A549 (cell line): ENCODE measurements at regions not wholly inside any gene's neighbourhood (a gene's known extent, or its start where the extent isn't known, plus 50 kb on each side); places are given as distances from the start of the nearest gene placed in this dataset.

Experiments
- ATAC-seq, 2 experiments: fragments of 200-7000 bp in 1 of 2; fragments of >200 bp in 1 of 2; cut with Nextera tagmentation in 1 of 2; cut with Tn5 transposase in 1 of 2; 3 replicates each; pipeline versions ENCODE4 v1.8.0 to v1.9.1; 2018 to 2020; ENCODE audit warnings: mild to moderate bottlenecking in 1 of 2, moderate library complexity in 1 of 2
- CTCF ChIA-PET: fragments of 300-600 bp; sonication (Branson Sonifier 250); formaldehyde crosslinking; extraction: SDS; loops from one replicate; lab custom pipeline; 2021; ENCODE audit warnings: antibody characterized with exemption, inconsistent platforms; lab: Yijun Ruan, JAX
- POLR2A ChIA-PET: fragments of 350-600 bp; formaldehyde crosslinking; extraction: SDS; loops from one replicate; lab custom pipeline; 2021; ENCODE audit warnings: antibody characterized with exemption, inconsistent platforms; lab: Yijun Ruan, JAX
- DNase-seq, 2 experiments: peaks; one replicate each; pipeline versions ENCODE4 v3.0.0 to v3.0.0-alpha.2; 2011 to 2016; ENCODE audit warnings: low read depth in 1 of 2, low spot score in 1 of 2
- FAIRE-seq: peaks from 2 replicates; lab custom pipeline; 2011; peaks lifted over from hg19 to GRCh38; lab: Jason Lieb, UNC
- H3K27ac ChIP-seq, 2 experiments: fragments of >200 bp; sonication (Bioruptor Twin); formaldehyde crosslinking; 3 replicates each; pipeline ENCODE4 v1.5.1; 2016 to 2017
- H3K4me1 ChIP-seq: fragments of >200 bp; sonication (Bioruptor Twin); formaldehyde crosslinking; 3 replicates; pipeline ENCODE4 v1.6.1; 2016
- H3K4me2 ChIP-seq: fragments of >200 bp; sonication (Bioruptor Twin); formaldehyde crosslinking; 3 replicates; pipeline ENCODE4 v1.6.1; 2016
- H3K4me3 ChIP-seq: fragments of >200 bp; sonication (Bioruptor Twin); formaldehyde crosslinking; 3 replicates; pipeline ENCODE4 v1.5.1; 2016
- H3K9me3 ChIP-seq: fragments of >200 bp; sonication (Bioruptor Twin); formaldehyde crosslinking; 3 replicates; pipeline ENCODE4 v1.6.1; 2016
- CBX8 ChIP-seq: fragments of 200-600 bp; sonication (generic); IDR thresholded peaks from 2 replicates; pipeline ENCODE4 v1.6.1; 2016
- CEBPB ChIP-seq, 2 experiments: fragments of >200 bp in 1 of 2; sonication (Bioruptor Twin) in 1 of 2; formaldehyde crosslinking in 1 of 2; IDR thresholded peaks; 2 replicates each; pipeline ENCODE4 v1.6.1; 2012 to 2016
- CHD2 ChIP-seq: fragments of 150-350 bp; IDR thresholded peaks from 2 replicates; pipeline ENCODE4 v1.6.1; 2014; ENCODE audit warnings: low read length; ENCODE audit not compliant: partially characterized antibody
- CHD4 ChIP-seq: fragments of 200-600 bp; sonication (generic); IDR thresholded peaks from 2 replicates; pipeline ENCODE4 v1.6.1; 2016; ENCODE audit warnings: antibody characterized with exemption, mild to moderate bottlenecking, borderline replicate concordance
- EHMT2 ChIP-seq: fragments of 200-600 bp; sonication (generic); IDR thresholded peaks from 2 replicates; pipeline ENCODE4 v1.6.1; 2016; ENCODE audit warnings: antibody characterized with exemption, low read depth, mild to moderate bottlenecking, moderate library complexity
- EP300 ChIP-seq, 2 experiments: fragments of >200 bp; sonication (Bioruptor Twin); formaldehyde crosslinking; IDR thresholded peaks; 2 replicates in 1 of 2; 3 replicates in 1 of 2; pipeline ENCODE4 v1.6.1; 2016 to 2017
- FOXS1 ChIP-seq: fragments of 250-450 bp; sonication (Bioruptor Pico); IDR thresholded peaks from 2 replicates; pipeline ENCODE4 v1.5.0; 2020; ENCODE audit warnings: mild to moderate bottlenecking, moderate library complexity
- GATA3 ChIP-seq: IDR thresholded peaks from 2 replicates; pipeline ENCODE4 v1.6.1; 2012; ENCODE audit warnings: borderline replicate concordance
- HEYL ChIP-seq: fragments of 250-450 bp; sonication (Bioruptor Pico); IDR thresholded peaks from 2 replicates; pipeline ENCODE4 v1.8.0; 2021; ENCODE audit warnings: mild to moderate bottlenecking, moderate library complexity
- HOXA7 ChIP-seq: fragments of 250-450 bp; sonication (Bioruptor Pico); IDR thresholded peaks from 2 replicates; pipeline ENCODE4 v1.5.0; 2020; ENCODE audit warnings: mild to moderate bottlenecking, moderate library complexity
- HOXB5 ChIP-seq: fragments of 250-450 bp; sonication (Bioruptor Pico); IDR thresholded peaks from 2 replicates; pipeline ENCODE4 v1.5.0; 2020; ENCODE audit warnings: mild to moderate bottlenecking, moderate library complexity
- JUNB ChIP-seq: fragments of >200 bp; sonication (Bioruptor Twin); formaldehyde crosslinking; IDR thresholded peaks from 2 replicates; pipeline ENCODE4 v1.6.1; 2016
- KDM5A ChIP-seq: fragments of 200-600 bp; sonication (generic); IDR thresholded peaks from 2 replicates; pipeline ENCODE4 v1.6.1; 2016; ENCODE audit warnings: antibody characterized with exemption, mild to moderate bottlenecking
- MAFK ChIP-seq: fragments of 450-650 bp; IDR thresholded peaks from 2 replicates; pipeline ENCODE4 v1.6.1; 2014; ENCODE audit not compliant: partially characterized antibody
- MAZ ChIP-seq: fragments of 150-350 bp; IDR thresholded peaks from 2 replicates; pipeline ENCODE4 v1.6.1; 2014; ENCODE audit warnings: antibody characterized with exemption, low read depth, low read length, borderline replicate concordance
- MYC ChIP-seq: IDR thresholded peaks from 2 replicates; pipeline ENCODE4 v1.6.1; 2012; ENCODE audit warnings: mild to moderate bottlenecking, inconsistent platforms, low read length, improper control_type of control experiment, borderline replicate concordance
- NPAS2 ChIP-seq: fragments of 250-450 bp; sonication (Bioruptor Pico); IDR thresholded peaks from 2 replicates; pipeline ENCODE4 v1.8.0; 2022; ENCODE audit warnings: mild to moderate bottlenecking, moderate library complexity, borderline replicate concordance
- NR3C1 ChIP-seq: fragments of >200 bp; sonication (Bioruptor Twin); formaldehyde crosslinking; IDR thresholded peaks from 3 replicates; pipeline ENCODE4 v1.6.1; 2017
- POLR2A ChIP-seq: IDR thresholded peaks from 2 replicates; pipeline ENCODE4 v1.6.1; 2012; ENCODE audit warnings: mild to moderate bottlenecking, low read length
- POLR2AphosphoS2 ChIP-seq: conservative IDR thresholded peaks from 2 replicates; pipeline ENCODE4 v1.6.1; 2012; ENCODE audit warnings: low read length, improper control_type of control experiment, inconsistent platforms
- RAD21 ChIP-seq, 2 experiments: fragments of >200 bp in 1 of 2; sonication (Bioruptor Twin) in 1 of 2; formaldehyde crosslinking in 1 of 2; IDR thresholded peaks in 1 of 2; conservative IDR thresholded peaks in 1 of 2; 2 replicates in 1 of 2; 3 replicates in 1 of 2; pipeline ENCODE4 v1.6.1; 2012 to 2018; ENCODE audit warnings: inconsistent platforms in 1 of 2
- RCOR1 ChIP-seq: fragments of 150-350 bp; IDR thresholded peaks from 2 replicates; pipeline ENCODE4 v1.6.1; 2014; ENCODE audit warnings: antibody characterized with exemption, low read length, low read depth
- SMC3 ChIP-seq: fragments of >200 bp; sonication (Bioruptor Twin); formaldehyde crosslinking; IDR thresholded peaks from 3 replicates; pipeline ENCODE4 v1.6.1; 2018; ENCODE audit warnings: inconsistent platforms
- TP53 ChIP-seq: fragments of 250-450 bp; sonication (Bioruptor Pico); IDR thresholded peaks from 2 replicates; pipeline ENCODE4 v1.5.0; 2021; ENCODE audit warnings: mild to moderate bottlenecking, moderate library complexity
- ZC3H11A ChIP-seq: fragments of 450-650 bp; IDR thresholded peaks from 2 replicates; pipeline ENCODE4 v1.6.1; 2014; ENCODE audit warnings: antibody characterized with exemption, mild to moderate bottlenecking
- WGBS: methylation state at CpG from one replicate; pipeline ENCODE4 v1.1.6; 2017; ENCODE audit errors: missing lambda C conversion rate; 5-methylcytosine and 5-hydroxymethylcytosine counted together
- TF ChIP-seq, protein P1 (sequence below): fragments of 200-600 bp; sonication (generic); IDR thresholded peaks from 2 replicates; pipeline ENCODE4 v1.6.1; 2016; ENCODE audit warnings: antibody characterized with exemption, mild to moderate bottlenecking, moderate library complexity
- TF ChIP-seq, protein P2 (sequence below): fragments of >200 bp; sonication (Bioruptor Twin); formaldehyde crosslinking; IDR thresholded peaks from 3 replicates; pipeline ENCODE4 v1.5.1; 2016
- TF ChIP-seq, protein P3 (sequence below): fragments of 450-650 bp; IDR thresholded peaks from 2 replicates; pipeline ENCODE4 v1.6.1; 2014; ENCODE audit warnings: antibody characterized with exemption

DNA sequence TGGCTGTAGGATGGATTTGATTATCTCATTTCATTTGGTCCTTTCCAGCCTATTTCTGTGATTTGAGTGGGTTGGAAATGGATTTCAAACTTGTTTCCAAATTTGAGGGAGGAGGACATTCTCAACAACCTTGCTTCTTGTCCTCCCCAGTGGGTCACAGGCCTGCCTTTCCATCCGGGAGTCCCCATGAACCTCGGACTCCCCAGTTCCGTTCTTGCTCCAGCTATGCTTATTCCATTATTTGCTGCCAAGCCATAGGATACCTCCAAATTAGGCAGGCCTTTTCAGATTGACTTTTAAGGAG, 97.8 kb downstream of the DUSP10 start:
- Histone ChIP-seq H3K9me3 (no peaks in the 10 kb centered on the region), H3K4me1 (no peaks in the 10 kb centered on the region), H3K4me2 (no peak overlapping the region), H3K27ac (no peak overlapping the region), H3K4me3 (no peak overlapping the region)
- no peak for ATAC-seq
- ChIA-PET POLR2A (no interaction called here), CTCF (no interaction called here)
- TF ChIP-seq NR3C1: no peak
- no peak for TF ChIP-seq FOXS1 (CRISPR knock-in tag)
- TF ChIP-seq, protein P1, sequence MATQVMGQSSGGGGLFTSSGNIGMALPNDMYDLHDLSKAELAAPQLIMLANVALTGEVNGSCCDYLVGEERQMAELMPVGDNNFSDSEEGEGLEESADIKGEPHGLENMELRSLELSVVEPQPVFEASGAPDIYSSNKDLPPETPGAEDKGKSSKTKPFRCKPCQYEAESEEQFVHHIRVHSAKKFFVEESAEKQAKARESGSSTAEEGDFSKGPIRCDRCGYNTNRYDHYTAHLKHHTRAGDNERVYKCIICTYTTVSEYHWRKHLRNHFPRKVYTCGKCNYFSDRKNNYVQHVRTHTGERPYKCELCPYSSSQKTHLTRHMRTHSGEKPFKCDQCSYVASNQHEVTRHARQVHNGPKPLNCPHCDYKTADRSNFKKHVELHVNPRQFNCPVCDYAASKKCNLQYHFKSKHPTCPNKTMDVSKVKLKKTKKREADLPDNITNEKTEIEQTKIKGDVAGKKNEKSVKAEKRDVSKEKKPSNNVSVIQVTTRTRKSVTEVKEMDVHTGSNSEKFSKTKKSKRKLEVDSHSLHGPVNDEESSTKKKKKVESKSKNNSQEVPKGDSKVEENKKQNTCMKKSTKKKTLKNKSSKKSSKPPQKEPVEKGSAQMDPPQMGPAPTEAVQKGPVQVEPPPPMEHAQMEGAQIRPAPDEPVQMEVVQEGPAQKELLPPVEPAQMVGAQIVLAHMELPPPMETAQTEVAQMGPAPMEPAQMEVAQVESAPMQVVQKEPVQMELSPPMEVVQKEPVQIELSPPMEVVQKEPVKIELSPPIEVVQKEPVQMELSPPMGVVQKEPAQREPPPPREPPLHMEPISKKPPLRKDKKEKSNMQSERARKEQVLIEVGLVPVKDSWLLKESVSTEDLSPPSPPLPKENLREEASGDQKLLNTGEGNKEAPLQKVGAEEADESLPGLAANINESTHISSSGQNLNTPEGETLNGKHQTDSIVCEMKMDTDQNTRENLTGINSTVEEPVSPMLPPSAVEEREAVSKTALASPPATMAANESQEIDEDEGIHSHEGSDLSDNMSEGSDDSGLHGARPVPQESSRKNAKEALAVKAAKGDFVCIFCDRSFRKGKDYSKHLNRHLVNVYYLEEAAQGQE: no peak
- TF ChIP-seq CBX8: no peak
- TF ChIP-seq, protein P2, sequence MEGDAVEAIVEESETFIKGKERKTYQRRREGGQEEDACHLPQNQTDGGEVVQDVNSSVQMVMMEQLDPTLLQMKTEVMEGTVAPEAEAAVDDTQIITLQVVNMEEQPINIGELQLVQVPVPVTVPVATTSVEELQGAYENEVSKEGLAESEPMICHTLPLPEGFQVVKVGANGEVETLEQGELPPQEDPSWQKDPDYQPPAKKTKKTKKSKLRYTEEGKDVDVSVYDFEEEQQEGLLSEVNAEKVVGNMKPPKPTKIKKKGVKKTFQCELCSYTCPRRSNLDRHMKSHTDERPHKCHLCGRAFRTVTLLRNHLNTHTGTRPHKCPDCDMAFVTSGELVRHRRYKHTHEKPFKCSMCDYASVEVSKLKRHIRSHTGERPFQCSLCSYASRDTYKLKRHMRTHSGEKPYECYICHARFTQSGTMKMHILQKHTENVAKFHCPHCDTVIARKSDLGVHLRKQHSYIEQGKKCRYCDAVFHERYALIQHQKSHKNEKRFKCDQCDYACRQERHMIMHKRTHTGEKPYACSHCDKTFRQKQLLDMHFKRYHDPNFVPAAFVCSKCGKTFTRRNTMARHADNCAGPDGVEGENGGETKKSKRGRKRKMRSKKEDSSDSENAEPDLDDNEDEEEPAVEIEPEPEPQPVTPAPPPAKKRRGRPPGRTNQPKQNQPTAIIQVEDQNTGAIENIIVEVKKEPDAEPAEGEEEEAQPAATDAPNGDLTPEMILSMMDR: no peak
- TF ChIP-seq EHMT2: no peak
- no peak for TF ChIP-seq EP300 (IDR thresholded peaks at IDR 0.05)
- TF ChIP-seq TP53 (CRISPR knock-in tag): no peak
- no peak for TF ChIP-seq CEBPB (IDR thresholded peaks at IDR 0.05)
- no peak for TF ChIP-seq POLR2A
- no peak for TF ChIP-seq RAD21 (conservative IDR thresholded peaks at IDR 0.05 in 1 of 2, IDR thresholded peaks at IDR 0.05 in 1 of 2)
- TF ChIP-seq CHD2: no peak
- no peak for TF ChIP-seq JUNB
- no peak for DNase-seq
- FAIRE-seq: no peak
- 77% methylated on average over 3 of the region's 3 CpGs for WGBS

DNA sequence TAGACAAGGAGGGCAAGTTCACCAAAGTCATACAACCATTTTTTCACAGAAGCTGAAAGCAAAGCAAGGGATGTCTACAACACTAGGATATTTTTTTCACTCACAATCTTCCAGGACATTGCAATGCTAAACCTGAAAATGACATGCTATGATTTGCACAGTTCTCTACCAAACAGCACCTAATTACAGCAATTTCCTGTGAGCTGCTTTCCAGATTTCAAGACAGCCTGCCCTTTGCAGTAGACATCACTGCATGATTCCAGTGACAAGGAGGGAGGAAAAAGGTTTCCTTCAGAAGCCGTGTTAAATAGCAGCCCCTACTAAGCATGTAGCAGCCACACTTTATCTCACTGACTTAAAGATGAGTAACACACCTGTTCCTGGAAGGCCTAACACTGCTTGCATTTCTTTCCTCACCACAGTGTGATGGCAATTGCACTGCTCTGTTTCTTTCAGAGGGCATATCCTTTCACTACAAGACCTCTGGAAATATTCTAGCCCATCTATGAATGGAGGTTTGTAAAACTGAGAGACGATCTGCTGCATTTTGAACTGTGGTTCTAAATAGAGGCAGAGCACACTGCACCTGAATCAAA, 97.1 kb downstream of the DUSP10 start:
- FAIRE-seq: no peak
- no peak for TF ChIP-seq NPAS2 (CRISPR knock-in tag)
- TF ChIP-seq, protein P2: no peak
- TF ChIP-seq NR3C1: no peak
- no peak for TF ChIP-seq CEBPB (IDR thresholded peaks at IDR 0.05)
- TF ChIP-seq HOXA7 (CRISPR knock-in tag): no peak
- no peak for TF ChIP-seq ZC3H11A
- no peak for TF ChIP-seq HOXB5 (CRISPR knock-in tag)
- no peak for TF ChIP-seq HEYL (CRISPR knock-in tag)
- no peak for TF ChIP-seq CHD4
- TF ChIP-seq MAFK: no peak
- TF ChIP-seq GATA3: no peak
- TF ChIP-seq KDM5A: no peak
- TF ChIP-seq MYC: no peak
- no peak for TF ChIP-seq CBX8
- TF ChIP-seq POLR2AphosphoS2: no peak
- no peak for TF ChIP-seq MAZ
- TF ChIP-seq RCOR1: no peak
- TF ChIP-seq SMC3: no peak
- TF ChIP-seq, protein P3, sequence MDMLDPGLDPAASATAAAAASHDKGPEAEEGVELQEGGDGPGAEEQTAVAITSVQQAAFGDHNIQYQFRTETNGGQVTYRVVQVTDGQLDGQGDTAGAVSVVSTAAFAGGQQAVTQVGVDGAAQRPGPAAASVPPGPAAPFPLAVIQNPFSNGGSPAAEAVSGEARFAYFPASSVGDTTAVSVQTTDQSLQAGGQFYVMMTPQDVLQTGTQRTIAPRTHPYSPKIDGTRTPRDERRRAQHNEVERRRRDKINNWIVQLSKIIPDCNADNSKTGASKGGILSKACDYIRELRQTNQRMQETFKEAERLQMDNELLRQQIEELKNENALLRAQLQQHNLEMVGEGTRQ: no peak
- POLR2A ChIA-PET: no interaction called here
- H3K4me2 ChIP-seq: no peak overlapping the region
- H3K9me3 ChIP-seq: no peaks in the 10 kb centered on the region
- ATAC-seq: no peak
- CTCF ChIA-PET: interaction anchor here (0.6 kb wide), 1 partner anchor 14 kb away, joined by 3 read pairs; no protein-coding TSS in a partner anchor
- H3K4me1 ChIP-seq: no peaks in the 10 kb centered on the region
- DNase-seq: no peak
- 78% methylated on average over 2 of the region's 2 CpGs for WGBS
- no peak overlapping the region for H3K4me3 ChIP-seq
- H3K27ac ChIP-seq: no peak overlapping the region
